ENCODE measurements at regions not wholly inside any gene's neighbourhood (a gene's known extent, or its start where the extent isn't known, plus 50 kb on each side); places are given as distances from the start of the nearest gene placed in this dataset.
"Not testable (repeated sequence)": the region's sequence is repeated elsewhere in the genome, so short reads cannot be mapped to it uniquely, and the experiment has no call there.

DNA sequence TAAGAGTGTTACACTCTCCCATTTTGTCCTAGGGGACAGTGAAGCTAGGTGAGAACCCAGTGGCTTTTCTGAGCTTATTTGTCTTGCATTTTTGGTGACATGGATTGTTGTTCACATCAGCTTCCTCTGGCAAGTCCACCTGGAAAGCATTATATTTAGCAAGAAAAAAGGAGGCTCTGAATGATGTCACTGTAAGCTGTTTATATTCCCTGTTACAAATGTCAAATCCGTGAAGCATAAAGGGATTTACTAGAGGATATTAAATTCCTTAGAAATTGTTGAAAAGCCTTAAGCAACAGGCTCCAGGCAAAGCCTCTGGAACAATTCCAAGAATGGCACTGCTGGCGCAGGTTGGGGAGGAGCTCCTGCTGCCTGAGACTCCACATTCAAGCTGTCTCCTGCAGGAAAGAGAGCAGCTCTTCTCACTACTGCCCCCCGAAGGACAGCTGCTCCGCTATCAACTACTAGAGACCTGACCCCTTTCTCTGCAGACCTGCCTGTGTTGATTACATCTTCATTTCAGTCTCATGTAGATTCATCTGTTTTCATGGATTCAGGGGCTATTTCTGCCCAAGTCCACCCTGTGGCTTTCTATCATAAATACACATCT, 295.4 kb downstream of the RPIA start:
- H3K4me1 ChIP-seq (ENCODE audit: insufficient read depth, low read length); H3K27me3 ChIP-seq (ENCODE audit: low read length); H3K9me3 ChIP-seq (ENCODE audit: low read length); H4K20me1 ChIP-seq (ENCODE audit: low read length); H3K9ac ChIP-seq (ENCODE audit: low read length); H3K36me3 ChIP-seq (ENCODE audit: low read depth, low read length); DNase-seq; H3K79me2 ChIP-seq (ENCODE audit: low read length); POLR2A ChIA-PET (ENCODE audit: unreplicated experiment); H3K9me2 ChIP-seq (replicated peaks; ENCODE audit: low read length); BruUV-seq (replicated peaks); CTCF ChIA-PET; H3K4me2 ChIP-seq (ENCODE audit: low read length); intact Hi-C loops (cut with micrococcal nuclease); ATAC-seq; H2AFZ ChIP-seq (ENCODE audit: low read length); H3F3A ChIP-seq (ENCODE audit: low read length, unreplicated experiment); H3K4me3 ChIP-seq (ENCODE audit: low read length); H3K27ac ChIP-seq (ENCODE audit: low read length): not testable (repeated sequence)

GRCh38 chr2:88988617-88989016, 297.1 kb downstream of the RPIA start:
- DNase-seq; BruUV-seq (replicated peaks); H3K27ac ChIP-seq (ENCODE audit: low read length); POLR2A ChIA-PET (ENCODE audit: unreplicated experiment); H3K79me2 ChIP-seq (ENCODE audit: low read length); H3K4me2 ChIP-seq (ENCODE audit: low read length); intact Hi-C loops (cut with micrococcal nuclease); H3K9ac ChIP-seq (ENCODE audit: low read length); H4K20me1 ChIP-seq (ENCODE audit: low read length); H3K4me3 ChIP-seq (ENCODE audit: low read length); CTCF ChIA-PET; H3K4me1 ChIP-seq (ENCODE audit: insufficient read depth, low read length); ATAC-seq; H3K9me3 ChIP-seq (ENCODE audit: low read length); H3F3A ChIP-seq (ENCODE audit: low read length, unreplicated experiment); H3K9me2 ChIP-seq (replicated peaks; ENCODE audit: low read length); H3K36me3 ChIP-seq (ENCODE audit: low read depth, low read length); H2AFZ ChIP-seq (ENCODE audit: low read length); H3K27me3 ChIP-seq (ENCODE audit: low read length): not testable (repeated sequence)

DNA sequence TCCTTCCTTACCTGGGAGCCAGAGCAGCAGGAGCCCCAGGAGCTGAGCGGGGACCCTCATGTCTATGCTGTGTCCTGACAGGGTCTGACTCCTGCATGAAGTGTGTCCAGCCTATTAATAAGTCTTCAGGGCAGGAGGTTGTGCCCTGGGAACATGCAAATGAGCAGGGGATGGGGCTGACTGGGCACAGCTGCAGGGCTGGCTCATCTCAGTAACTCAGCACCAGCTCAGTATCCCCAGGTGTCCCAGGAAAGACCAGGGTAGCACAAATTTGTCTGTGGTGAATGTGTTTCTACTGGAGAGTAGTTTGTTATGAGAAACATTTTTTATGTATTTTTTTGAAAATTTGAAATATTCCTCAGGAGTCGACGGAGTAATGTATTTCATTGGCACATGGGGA, 301.3 kb downstream of the RPIA start:
- CTCF ChIA-PET: not testable (repeated sequence)

GRCh38 chr2:88994856-88995255, 303.4 kb downstream of the RPIA start:
- BruUV-seq (replicated peaks); H3K27ac ChIP-seq (ENCODE audit: low read length); H3K36me3 ChIP-seq (ENCODE audit: low read depth, low read length); H3K79me2 ChIP-seq (ENCODE audit: low read length); H3K9me2 ChIP-seq (replicated peaks; ENCODE audit: low read length); H3K4me3 ChIP-seq (ENCODE audit: low read length); H3K9ac ChIP-seq (ENCODE audit: low read length); H3K4me1 ChIP-seq (ENCODE audit: insufficient read depth, low read length); H3K9me3 ChIP-seq (ENCODE audit: low read length); H2AFZ ChIP-seq (ENCODE audit: low read length); CTCF ChIA-PET; H3K4me2 ChIP-seq (ENCODE audit: low read length); POLR2A ChIA-PET (ENCODE audit: unreplicated experiment); H3K27me3 ChIP-seq (ENCODE audit: low read length); ATAC-seq; H4K20me1 ChIP-seq (ENCODE audit: low read length); intact Hi-C loops (cut with micrococcal nuclease); DNase-seq; H3F3A ChIP-seq (ENCODE audit: low read length, unreplicated experiment): not testable (repeated sequence)

More for the DNA sequence above, 301.3 kb downstream of the RPIA start:
- H3K36me3 ChIP-seq (ENCODE audit: low read depth, low read length); H3K4me1 ChIP-seq (ENCODE audit: insufficient read depth, low read length); H3K4me3 ChIP-seq (ENCODE audit: low read length); DNase-seq; H4K20me1 ChIP-seq (ENCODE audit: low read length); ATAC-seq; H3K4me2 ChIP-seq (ENCODE audit: low read length); BruUV-seq (replicated peaks); H3F3A ChIP-seq (ENCODE audit: low read length, unreplicated experiment); intact Hi-C loops (cut with micrococcal nuclease); H3K9me2 ChIP-seq (replicated peaks; ENCODE audit: low read length); H2AFZ ChIP-seq (ENCODE audit: low read length); H3K9ac ChIP-seq (ENCODE audit: low read length); H3K27ac ChIP-seq (ENCODE audit: low read length); H3K9me3 ChIP-seq (ENCODE audit: low read length); H3K27me3 ChIP-seq (ENCODE audit: low read length); POLR2A ChIA-PET (ENCODE audit: unreplicated experiment); H3K79me2 ChIP-seq (ENCODE audit: low read length): not testable (repeated sequence)

DNA sequence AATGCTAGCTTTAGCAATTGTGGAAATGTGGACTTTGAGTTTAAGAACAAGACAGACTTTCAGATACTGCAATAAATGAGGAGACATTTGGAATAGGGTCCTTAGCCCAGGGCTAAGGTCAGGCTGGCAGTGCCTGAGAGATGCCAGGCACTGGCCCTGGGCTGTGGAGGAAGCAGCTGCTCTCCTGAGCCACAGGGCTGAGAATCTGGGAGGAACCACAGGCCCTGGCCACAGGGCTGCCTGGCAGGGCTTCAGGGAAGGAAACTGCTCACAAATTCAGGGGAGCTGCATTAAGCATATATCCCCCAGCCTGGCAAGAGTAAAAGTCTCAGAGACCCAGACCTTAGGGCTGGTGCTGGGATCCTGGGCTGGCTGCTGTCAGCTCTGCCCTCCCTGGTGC, 305.1 kb downstream of the RPIA start:
- H3K4me1 ChIP-seq (ENCODE audit: insufficient read depth, low read length); CTCF ChIA-PET; H3K79me2 ChIP-seq (ENCODE audit: low read length); H3K9me2 ChIP-seq (replicated peaks; ENCODE audit: low read length); H3K4me3 ChIP-seq (ENCODE audit: low read length); H3K36me3 ChIP-seq (ENCODE audit: low read depth, low read length); H4K20me1 ChIP-seq (ENCODE audit: low read length); ATAC-seq; H3K9me3 ChIP-seq (ENCODE audit: low read length); H3K9ac ChIP-seq (ENCODE audit: low read length); H3K27ac ChIP-seq (ENCODE audit: low read length); H3K27me3 ChIP-seq (ENCODE audit: low read length); DNase-seq; H2AFZ ChIP-seq (ENCODE audit: low read length); H3K4me2 ChIP-seq (ENCODE audit: low read length); POLR2A ChIA-PET (ENCODE audit: unreplicated experiment); BruUV-seq (replicated peaks); H3F3A ChIP-seq (ENCODE audit: low read length, unreplicated experiment); intact Hi-C loops (cut with micrococcal nuclease): not testable (repeated sequence)
